Astrocyte (in vitro differentiated cells and primary cell): ENCODE measurements at regions not wholly inside any gene's neighbourhood (a gene's known extent, or its start where the extent isn't known, plus 50 kb on each side); places are given as distances from the start of the nearest gene placed in this dataset.

ENCODE experiments used
- DNase-seq: peaks from one replicate; pipeline ENCODE4 v3.0.0-alpha.2; 2010; ENCODE audit warnings: low read depth
- FAIRE-seq: peaks from 2 replicates; lab custom pipeline; 2011; peaks lifted over from hg19 to GRCh38; lab: Jason Lieb, UNC
- H2AFZ ChIP-seq: 2 replicates; pipeline ENCODE4 v1.6.0; 2012; ENCODE audit warnings: low read depth, low read length, inconsistent platforms
- H3K27ac ChIP-seq: 2 replicates; pipeline ENCODE4 v1.5.1; 2011; ENCODE audit warnings: low read depth, low read length, inconsistent platforms
- H3K27me3 ChIP-seq: 2 replicates; pipeline ENCODE4 v1.6.0; 2011; ENCODE audit warnings: low read length, inconsistent platforms; ENCODE audit not compliant: insufficient read depth
- H3K36me3 ChIP-seq: 2 replicates; pipeline ENCODE4 v1.5.1; 2011; ENCODE audit warnings: low read length, inconsistent platforms; ENCODE audit not compliant: insufficient read depth
- H3K4me1 ChIP-seq: 2 replicates; pipeline ENCODE4 v1.5.1; 2011; ENCODE audit warnings: low read length, inconsistent platforms; ENCODE audit not compliant: insufficient read depth
- H3K4me2 ChIP-seq: 2 replicates; pipeline ENCODE4 v1.6.0; 2012; ENCODE audit warnings: low read length, inconsistent platforms
- H3K4me3 ChIP-seq: 2 replicates; pipeline ENCODE4 v1.5.1; 2011; ENCODE audit warnings: low read depth, mild to moderate bottlenecking, low read length, inconsistent platforms; ENCODE audit not compliant: insufficient read depth
- H3K79me2 ChIP-seq: 2 replicates; pipeline ENCODE4 v1.6.0; 2012; ENCODE audit warnings: mild to moderate bottlenecking, low read length, inconsistent platforms; ENCODE audit not compliant: insufficient read depth
- H3K9ac ChIP-seq: 2 replicates; pipeline ENCODE4 v1.6.0; 2012; ENCODE audit warnings: mild to moderate bottlenecking, low read length, inconsistent platforms
- H3K9me3 ChIP-seq: 2 replicates; pipeline ENCODE4 v1.5.1; 2012; ENCODE audit warnings: low read depth, mild to moderate bottlenecking, low read length, inconsistent platforms; ENCODE audit not compliant: insufficient read depth
- H4K20me1 ChIP-seq: 2 replicates; pipeline ENCODE4 v1.6.0; 2012; ENCODE audit warnings: low read length, inconsistent platforms; ENCODE audit not compliant: insufficient read depth
- H3K27ac Mint-ChIP-seq: one replicate; pipeline ENCODE4 v1.8.0; 2021; ENCODE audit warnings: mild to moderate bottlenecking, mixed read lengths; ENCODE audit not compliant: unreplicated experiment
- H3K27me3 Mint-ChIP-seq: one replicate; pipeline ENCODE4 v1.8.0; 2021; ENCODE audit warnings: low read depth, mixed read lengths; ENCODE audit not compliant: unreplicated experiment
- H3K36me3 Mint-ChIP-seq: one replicate; pipeline ENCODE4 v1.8.0; 2021; ENCODE audit warnings: low read depth, mixed read lengths; ENCODE audit not compliant: unreplicated experiment
- H3K4me1 Mint-ChIP-seq: one replicate; pipeline ENCODE4 v1.8.0; 2021; ENCODE audit warnings: low read depth, mixed read lengths; ENCODE audit not compliant: unreplicated experiment
- H3K4me3 Mint-ChIP-seq: one replicate; pipeline ENCODE4 v1.8.0; 2021; ENCODE audit warnings: mild to moderate bottlenecking, moderate library complexity, mixed read lengths; ENCODE audit not compliant: unreplicated experiment
- H3K9me3 Mint-ChIP-seq: one replicate; pipeline ENCODE4 v1.8.0; 2021; ENCODE audit warnings: mild to moderate bottlenecking, mixed read lengths; ENCODE audit not compliant: unreplicated experiment
- CTCF ChIP-seq: IDR thresholded peaks from 2 replicates; pipeline ENCODE4 v1.5.1; 2011; ENCODE audit warnings: low read depth, mild to moderate bottlenecking, inconsistent platforms, low read length, moderate library complexity; ENCODE audit not compliant: insufficient read depth
- EZH2 ChIP-seq: IDR thresholded peaks from 2 replicates; pipeline ENCODE4 v1.6.1; 2012; ENCODE audit warnings: mild to moderate bottlenecking, low read length, inconsistent platforms; ENCODE audit not compliant: insufficient read depth

GRCh38 chr5:18968966-18969365 is 1019.0 kb downstream of the CDH18 start:
- Histone ChIP-seq H3K27me3 (no peaks in the 10 kb centered on the region), H3K4me3 (no peak overlapping the region), H3K27ac (no peak overlapping the region), H3K9ac (no peak overlapping the region), H2AFZ (no peak overlapping the region), H3K36me3 (no peaks in the 10 kb centered on the region), H3K4me2 (no peak overlapping the region), H3K4me1 (no peaks in the 10 kb centered on the region), H3K9me3 (no peaks in the 10 kb centered on the region), H4K20me1 (no peaks in the 10 kb centered on the region), H3K79me2 (no peaks in the 10 kb centered on the region)
- no peaks in the 10 kb centered on the region for H3K9me3 Mint-ChIP-seq
- no peak overlapping the region for H3K4me3 Mint-ChIP-seq
- no peaks in the 10 kb centered on the region for H3K4me1 Mint-ChIP-seq
- H3K27ac Mint-ChIP-seq: no peak overlapping the region
- H3K36me3 Mint-ChIP-seq: no peaks in the 10 kb centered on the region
- peaks cover 1% of the 10 kb centered on the region for H3K27me3 Mint-ChIP-seq
- TF ChIP-seq EZH2 (no peak), CTCF (no peak)
- DNase-seq: no peak
- FAIRE-seq: no peak

- H3K4me2 ChIP-seq: no peak overlapping the region
- no peaks in the 10 kb centered on the region for H3K27me3 ChIP-seq
- H2AFZ ChIP-seq: no peak overlapping the region
- Mint-ChIP-seq H3K27me3 (peaks cover 1% of the 10 kb centered on the region), H3K4me1 (no peaks in the 10 kb centered on the region), H3K9me3 (no peaks in the 10 kb centered on the region), H3K27ac (no peak overlapping the region), H3K4me3 (no peak overlapping the region), H3K36me3 (no peaks in the 10 kb centered on the region)
- DNase-seq: no peak
- no peak overlapping the region for H3K27ac ChIP-seq
- no peak overlapping the region for H3K9ac ChIP-seq
- H3K79me2 ChIP-seq: no peaks in the 10 kb centered on the region
- H3K36me3 ChIP-seq: no peaks in the 10 kb centered on the region
- H4K20me1 ChIP-seq: no peaks in the 10 kb centered on the region
- H3K4me3 ChIP-seq: no peak overlapping the region
- no peaks in the 10 kb centered on the region for H3K4me1 ChIP-seq
- TF ChIP-seq EZH2 (no peak), CTCF (no peak)
- no peaks in the 10 kb centered on the region for H3K9me3 ChIP-seq
- FAIRE-seq: no peak
Observed at GRCh38 chr5:18970000-18970399, 1018.0 kb downstream of the CDH18 start.

GRCh38 chr5:18972177-18972576 is 1015.8 kb downstream of the CDH18 start:
- H3K27ac Mint-ChIP-seq: no peak overlapping the region
- H3K36me3 Mint-ChIP-seq: no peaks in the 10 kb centered on the region
- no peak overlapping the region for H3K4me3 Mint-ChIP-seq
- no peaks in the 10 kb centered on the region for H4K20me1 ChIP-seq
- H3K4me3 ChIP-seq: no peak overlapping the region
- H3K9ac ChIP-seq: no peak overlapping the region
- no peaks in the 10 kb centered on the region for H3K4me1 ChIP-seq
- H3K4me2 ChIP-seq: no peak overlapping the region
- DNase-seq: no peak
- H3K79me2 ChIP-seq: no peaks in the 10 kb centered on the region
- TF ChIP-seq CTCF: no peak
- no peak for TF ChIP-seq EZH2
- no peaks in the 10 kb centered on the region for H3K9me3 Mint-ChIP-seq
- H3K27me3 Mint-ChIP-seq: peaks cover 1% of the 10 kb centered on the region
- peaks cover 5% of the 10 kb centered on the region for H3K4me1 Mint-ChIP-seq
- H3K27me3 ChIP-seq: no peaks in the 10 kb centered on the region
- no peaks in the 10 kb centered on the region for H3K9me3 ChIP-seq
- no peak for FAIRE-seq
- H2AFZ ChIP-seq: no peak overlapping the region
- H3K27ac ChIP-seq: no peak overlapping the region
- H3K36me3 ChIP-seq: no peaks in the 10 kb centered on the region
